ENCODE measurements at regions not wholly inside any gene's neighbourhood (a gene's known extent, or its start where the extent isn't known, plus 50 kb on each side); places are given as distances from the start of the nearest gene placed in this dataset.

DNA sequence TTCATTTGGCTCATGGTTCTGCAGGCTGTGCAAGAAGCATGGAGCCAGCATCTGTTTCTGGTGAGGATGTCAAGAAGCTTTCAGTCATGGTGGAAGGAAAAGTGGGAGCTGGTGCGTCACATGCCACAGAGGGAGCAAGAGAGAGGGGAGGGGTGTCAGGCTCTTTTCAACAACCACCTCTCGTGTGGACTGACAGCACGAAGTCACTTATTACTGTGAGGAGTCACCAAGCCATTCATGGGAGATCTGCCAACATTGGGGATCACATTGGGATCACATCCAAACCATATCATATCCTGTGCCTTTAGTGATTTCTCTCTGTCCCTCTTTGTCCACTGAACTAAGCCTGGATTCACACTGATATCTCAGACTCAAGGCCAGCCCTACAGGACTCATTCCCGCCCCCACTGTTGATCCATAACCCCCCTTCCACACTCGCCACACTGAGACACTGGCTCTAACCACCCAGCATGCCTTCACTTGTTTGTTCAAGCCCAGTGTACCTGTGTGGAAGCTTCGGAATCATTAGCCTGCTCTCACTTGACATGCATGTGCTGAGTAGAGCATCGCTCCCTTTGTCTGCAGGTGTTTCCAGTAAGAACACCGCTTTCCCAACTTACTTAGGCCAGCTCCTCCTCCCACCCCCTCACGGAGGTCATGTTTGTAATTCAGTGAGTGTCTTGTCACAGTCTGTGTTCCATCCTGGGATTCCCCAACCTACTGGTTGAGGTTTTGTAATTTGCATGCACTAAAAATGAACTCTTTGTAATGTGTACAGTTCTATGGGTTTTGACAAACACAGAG, 132.2 kb downstream of the KLF13 start (continued):
- TF ChIP-seq RUNX3 (IDR thresholded peaks at IDR 0.05; ENCODE audit: low read length) (peak; percentile 95), MAX (IDR thresholded peaks at IDR 0.05; ENCODE audit: low read depth, low read length) (no peak), ESRRA (IDR thresholded peaks at IDR 0.05; ENCODE audit: low read length) (no peak), NR2C2 (IDR thresholded peaks at IDR 0.05; ENCODE audit: borderline replicate concordance, control insufficient read depth, insufficient read length, low read depth) (no peak), NR2F1 (conservative IDR thresholded peaks at IDR 0.05) (peak; percentile 47; the same call in 1 of the 2 replicates), CBX3 (IDR thresholded peaks at IDR 0.05; ENCODE audit: borderline replicate concordance, low read depth) (no peak), MTA2 (IDR thresholded peaks at IDR 0.05; ENCODE audit: low read depth) (no peak), TAF1 (IDR thresholded peaks at IDR 0.05; ENCODE audit: borderline replicate concordance, low read depth, low read length) (no peak), NBN (IDR thresholded peaks at IDR 0.05) (no peak; the same call in 1 of the 2 replicates)
- TF ChIP-seq, protein P1, sequence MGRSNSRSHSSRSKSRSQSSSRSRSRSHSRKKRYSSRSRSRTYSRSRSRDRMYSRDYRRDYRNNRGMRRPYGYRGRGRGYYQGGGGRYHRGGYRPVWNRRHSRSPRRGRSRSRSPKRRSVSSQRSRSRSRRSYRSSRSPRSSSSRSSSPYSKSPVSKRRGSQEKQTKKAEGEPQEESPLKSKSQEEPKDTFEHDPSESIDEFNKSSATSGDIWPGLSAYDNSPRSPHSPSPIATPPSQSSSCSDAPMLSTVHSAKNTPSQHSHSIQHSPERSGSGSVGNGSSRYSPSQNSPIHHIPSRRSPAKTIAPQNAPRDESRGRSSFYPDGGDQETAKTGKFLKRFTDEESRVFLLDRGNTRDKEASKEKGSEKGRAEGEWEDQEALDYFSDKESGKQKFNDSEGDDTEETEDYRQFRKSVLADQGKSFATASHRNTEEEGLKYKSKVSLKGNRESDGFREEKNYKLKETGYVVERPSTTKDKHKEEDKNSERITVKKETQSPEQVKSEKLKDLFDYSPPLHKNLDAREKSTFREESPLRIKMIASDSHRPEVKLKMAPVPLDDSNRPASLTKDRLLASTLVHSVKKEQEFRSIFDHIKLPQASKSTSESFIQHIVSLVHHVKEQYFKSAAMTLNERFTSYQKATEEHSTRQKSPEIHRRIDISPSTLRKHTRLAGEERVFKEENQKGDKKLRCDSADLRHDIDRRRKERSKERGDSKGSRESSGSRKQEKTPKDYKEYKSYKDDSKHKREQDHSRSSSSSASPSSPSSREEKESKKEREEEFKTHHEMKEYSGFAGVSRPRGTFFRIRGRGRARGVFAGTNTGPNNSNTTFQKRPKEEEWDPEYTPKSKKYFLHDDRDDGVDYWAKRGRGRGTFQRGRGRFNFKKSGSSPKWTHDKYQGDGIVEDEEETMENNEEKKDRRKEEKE (IDR thresholded peaks at IDR 0.05), result no peak
- TF ChIP-seq, protein P2, sequence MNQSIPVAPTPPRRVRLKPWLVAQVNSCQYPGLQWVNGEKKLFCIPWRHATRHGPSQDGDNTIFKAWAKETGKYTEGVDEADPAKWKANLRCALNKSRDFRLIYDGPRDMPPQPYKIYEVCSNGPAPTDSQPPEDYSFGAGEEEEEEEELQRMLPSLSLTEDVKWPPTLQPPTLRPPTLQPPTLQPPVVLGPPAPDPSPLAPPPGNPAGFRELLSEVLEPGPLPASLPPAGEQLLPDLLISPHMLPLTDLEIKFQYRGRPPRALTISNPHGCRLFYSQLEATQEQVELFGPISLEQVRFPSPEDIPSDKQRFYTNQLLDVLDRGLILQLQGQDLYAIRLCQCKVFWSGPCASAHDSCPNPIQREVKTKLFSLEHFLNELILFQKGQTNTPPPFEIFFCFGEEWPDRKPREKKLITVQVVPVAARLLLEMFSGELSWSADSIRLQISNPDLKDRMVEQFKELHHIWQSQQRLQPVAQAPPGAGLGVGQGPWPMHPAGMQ (IDR thresholded peaks at IDR 0.05; ENCODE audit: borderline replicate concordance), result no peak
- TF ChIP-seq, protein P3, sequence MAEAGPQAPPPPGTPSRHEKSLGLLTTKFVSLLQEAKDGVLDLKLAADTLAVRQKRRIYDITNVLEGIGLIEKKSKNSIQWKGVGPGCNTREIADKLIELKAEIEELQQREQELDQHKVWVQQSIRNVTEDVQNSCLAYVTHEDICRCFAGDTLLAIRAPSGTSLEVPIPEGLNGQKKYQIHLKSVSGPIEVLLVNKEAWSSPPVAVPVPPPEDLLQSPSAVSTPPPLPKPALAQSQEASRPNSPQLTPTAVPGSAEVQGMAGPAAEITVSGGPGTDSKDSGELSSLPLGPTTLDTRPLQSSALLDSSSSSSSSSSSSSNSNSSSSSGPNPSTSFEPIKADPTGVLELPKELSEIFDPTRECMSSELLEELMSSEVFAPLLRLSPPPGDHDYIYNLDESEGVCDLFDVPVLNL (IDR thresholded peaks at IDR 0.05; ENCODE audit: low read depth, low read length), result no peak
- TF ChIP-seq, protein P4, sequence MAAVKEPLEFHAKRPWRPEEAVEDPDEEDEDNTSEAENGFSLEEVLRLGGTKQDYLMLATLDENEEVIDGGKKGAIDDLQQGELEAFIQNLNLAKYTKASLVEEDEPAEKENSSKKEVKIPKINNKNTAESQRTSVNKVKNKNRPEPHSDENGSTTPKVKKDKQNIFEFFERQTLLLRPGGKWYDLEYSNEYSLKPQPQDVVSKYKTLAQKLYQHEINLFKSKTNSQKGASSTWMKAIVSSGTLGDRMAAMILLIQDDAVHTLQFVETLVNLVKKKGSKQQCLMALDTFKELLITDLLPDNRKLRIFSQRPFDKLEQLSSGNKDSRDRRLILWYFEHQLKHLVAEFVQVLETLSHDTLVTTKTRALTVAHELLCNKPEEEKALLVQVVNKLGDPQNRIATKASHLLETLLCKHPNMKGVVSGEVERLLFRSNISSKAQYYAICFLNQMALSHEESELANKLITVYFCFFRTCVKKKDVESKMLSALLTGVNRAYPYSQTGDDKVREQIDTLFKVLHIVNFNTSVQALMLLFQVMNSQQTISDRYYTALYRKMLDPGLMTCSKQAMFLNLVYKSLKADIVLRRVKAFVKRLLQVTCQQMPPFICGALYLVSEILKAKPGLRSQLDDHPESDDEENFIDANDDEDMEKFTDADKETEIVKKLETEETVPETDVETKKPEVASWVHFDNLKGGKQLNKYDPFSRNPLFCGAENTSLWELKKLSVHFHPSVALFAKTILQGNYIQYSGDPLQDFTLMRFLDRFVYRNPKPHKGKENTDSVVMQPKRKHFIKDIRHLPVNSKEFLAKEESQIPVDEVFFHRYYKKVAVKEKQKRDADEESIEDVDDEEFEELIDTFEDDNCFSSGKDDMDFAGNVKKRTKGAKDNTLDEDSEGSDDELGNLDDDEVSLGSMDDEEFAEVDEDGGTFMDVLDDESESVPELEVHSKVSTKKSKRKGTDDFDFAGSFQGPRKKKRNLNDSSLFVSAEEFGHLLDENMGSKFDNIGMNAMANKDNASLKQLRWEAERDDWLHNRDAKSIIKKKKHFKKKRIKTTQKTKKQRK (IDR thresholded peaks at IDR 0.05; ENCODE audit: low read depth, low read length), result no peak
- TF ChIP-seq, protein P5, sequence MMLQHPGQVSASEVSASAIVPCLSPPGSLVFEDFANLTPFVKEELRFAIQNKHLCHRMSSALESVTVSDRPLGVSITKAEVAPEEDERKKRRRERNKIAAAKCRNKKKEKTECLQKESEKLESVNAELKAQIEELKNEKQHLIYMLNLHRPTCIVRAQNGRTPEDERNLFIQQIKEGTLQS (IDR thresholded peaks at IDR 0.05; ENCODE audit: borderline replicate concordance, extremely low read depth, low read depth, low read length), result no peak
- TF ChIP-seq, protein P6, sequence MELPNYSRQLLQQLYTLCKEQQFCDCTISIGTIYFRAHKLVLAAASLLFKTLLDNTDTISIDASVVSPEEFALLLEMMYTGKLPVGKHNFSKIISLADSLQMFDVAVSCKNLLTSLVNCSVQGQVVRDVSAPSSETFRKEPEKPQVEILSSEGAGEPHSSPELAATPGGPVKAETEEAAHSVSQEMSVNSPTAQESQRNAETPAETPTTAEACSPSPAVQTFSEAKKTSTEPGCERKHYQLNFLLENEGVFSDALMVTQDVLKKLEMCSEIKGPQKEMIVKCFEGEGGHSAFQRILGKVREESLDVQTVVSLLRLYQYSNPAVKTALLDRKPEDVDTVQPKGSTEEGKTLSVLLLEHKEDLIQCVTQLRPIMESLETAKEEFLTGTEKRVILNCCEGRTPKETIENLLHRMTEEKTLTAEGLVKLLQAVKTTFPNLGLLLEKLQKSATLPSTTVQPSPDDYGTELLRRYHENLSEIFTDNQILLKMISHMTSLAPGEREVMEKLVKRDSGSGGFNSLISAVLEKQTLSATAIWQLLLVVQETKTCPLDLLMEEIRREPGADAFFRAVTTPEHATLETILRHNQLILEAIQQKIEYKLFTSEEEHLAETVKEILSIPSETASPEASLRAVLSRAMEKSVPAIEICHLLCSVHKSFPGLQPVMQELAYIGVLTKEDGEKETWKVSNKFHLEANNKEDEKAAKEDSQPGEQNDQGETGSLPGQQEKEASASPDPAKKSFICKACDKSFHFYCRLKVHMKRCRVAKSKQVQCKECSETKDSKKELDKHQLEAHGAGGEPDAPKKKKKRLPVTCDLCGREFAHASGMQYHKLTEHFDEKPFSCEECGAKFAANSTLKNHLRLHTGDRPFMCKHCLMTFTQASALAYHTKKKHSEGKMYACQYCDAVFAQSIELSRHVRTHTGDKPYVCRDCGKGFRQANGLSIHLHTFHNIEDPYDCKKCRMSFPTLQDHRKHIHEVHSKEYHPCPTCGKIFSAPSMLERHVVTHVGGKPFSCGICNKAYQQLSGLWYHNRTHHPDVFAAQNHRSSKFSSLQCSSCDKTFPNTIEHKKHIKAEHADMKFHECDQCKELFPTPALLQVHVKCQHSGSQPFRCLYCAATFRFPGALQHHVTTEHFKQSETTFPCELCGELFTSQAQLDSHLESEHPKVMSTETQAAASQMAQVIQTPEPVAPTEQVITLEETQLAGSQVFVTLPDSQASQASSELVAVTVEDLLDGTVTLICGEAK (IDR thresholded peaks at IDR 0.05; ENCODE audit: borderline replicate concordance), result no peak; the same call in 1 of the 2 replicates

All from GM12878 (cell line).